ENCODE measurements at regions not wholly inside any gene's neighbourhood (a gene's known extent, or its start where the extent isn't known, plus 50 kb on each side); places are given as distances from the start of the nearest gene placed in this dataset.

DNA sequence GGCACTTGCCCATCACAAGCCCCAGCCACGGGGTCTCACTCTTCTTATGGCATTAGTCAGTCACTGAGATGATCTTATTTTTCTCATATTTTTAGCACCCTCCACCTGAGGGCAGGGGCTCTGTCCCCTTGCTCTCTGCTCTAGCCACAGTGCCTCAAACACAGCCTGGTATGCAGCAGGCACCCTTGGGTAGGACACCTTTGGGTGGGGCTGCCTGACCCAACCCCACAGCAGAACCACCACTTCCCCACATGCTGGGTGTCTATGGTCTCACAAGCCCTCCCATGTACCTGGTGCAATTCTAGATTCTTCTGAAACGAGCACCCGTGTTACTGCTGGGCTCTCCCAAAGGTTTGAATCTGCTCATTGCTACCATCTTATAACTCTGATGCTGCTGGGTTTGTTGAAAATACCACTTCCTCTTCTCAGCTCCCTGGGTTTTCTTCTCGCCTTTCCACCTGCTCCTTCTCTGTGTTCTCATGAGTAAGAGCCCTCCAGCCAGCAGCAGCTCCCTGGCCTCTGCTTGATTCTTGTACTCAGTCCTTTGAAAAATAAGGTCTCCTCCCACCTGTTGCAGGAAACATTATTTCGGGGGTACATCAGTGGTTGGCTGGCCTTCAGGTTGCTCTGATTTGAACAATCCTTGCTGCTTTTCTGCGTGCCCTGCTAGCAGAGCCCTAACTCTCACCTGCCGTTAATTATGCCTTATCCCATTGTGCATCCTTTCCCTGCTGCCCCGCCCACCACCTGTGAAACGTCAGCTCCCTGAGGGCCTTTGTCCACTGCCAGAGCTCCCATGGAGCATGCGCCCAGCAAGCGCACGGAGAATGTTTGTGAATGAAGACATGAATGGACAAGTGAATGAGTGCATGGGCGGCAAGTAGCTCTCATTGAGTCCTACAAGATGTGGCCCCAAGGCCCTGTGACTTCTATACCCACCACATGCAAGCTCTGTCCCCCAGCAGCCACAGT lies 1181.6 kb downstream of the TBC1D22A start:
- FAIRE-seq = no peak
- no peak for DNase-seq (ENCODE audit: low spot score)

DNA sequence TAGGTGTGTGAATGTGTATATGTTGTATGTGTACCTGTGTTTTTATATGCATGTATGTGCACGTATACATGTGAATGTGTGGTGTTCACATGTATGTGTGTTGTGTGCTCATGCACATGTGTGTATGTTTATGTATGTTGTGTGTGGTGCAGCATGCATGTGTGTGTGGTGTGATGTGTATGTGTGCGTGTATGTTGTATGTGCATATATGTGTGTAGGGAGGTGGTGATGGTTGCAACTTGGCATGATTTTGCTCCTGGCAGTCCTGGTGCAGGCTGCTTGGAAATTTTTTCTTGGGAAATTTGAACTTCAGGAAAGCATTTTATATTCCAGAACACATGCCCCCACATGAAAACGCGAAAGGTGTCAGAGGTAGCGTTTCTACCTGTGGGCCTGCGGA lies 1177.8 kb downstream of the TBC1D22A start:
- DNase-seq (ENCODE audit: low spot score) (no peak), FAIRE-seq (no peak)

DNA sequence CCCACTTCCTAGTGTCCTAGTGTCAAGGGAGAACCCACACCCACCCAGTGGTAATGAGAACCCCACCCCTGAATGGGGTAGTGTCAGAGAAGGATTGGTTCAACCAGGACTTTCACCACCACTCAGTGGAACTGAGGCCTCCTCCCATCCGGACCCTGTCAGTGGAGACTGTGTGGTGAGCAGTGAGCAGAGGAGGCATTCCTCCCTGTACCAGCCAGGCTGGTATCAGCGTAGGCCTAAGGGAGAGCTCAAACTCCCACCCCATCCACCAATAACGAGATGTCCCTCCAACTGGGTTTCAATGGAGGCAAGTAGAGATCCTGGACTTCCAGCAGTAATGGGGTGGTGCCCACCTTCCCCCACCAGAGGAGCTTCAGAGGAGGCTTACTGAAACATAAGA lies 1171.4 kb downstream of the TBC1D22A start:
- no peak for FAIRE-seq
- no peak for DNase-seq (ENCODE audit: low spot score)

DNA sequence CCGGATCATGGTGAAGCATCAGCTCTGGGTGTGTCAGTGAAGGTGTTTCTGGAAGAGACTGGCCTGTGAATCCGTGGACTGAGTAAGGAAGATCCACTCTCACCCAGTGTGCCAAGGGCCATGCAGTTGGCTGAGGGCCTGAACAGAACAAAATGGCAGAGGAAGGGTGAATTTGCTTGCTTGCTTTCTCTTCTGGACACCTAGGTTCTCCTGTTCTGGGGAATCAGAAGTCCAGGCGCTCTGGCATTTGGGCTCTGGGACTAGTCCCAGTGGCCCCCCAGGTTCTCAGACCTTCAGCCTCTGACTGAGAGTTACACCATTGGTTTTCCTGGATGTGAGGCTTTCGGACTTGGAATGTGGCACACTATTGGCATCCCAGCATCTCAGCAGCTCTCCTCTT lies 1170.8 kb downstream of the TBC1D22A start:
- no peak for DNase-seq (ENCODE audit: low spot score)
- no peak for FAIRE-seq

DNA sequence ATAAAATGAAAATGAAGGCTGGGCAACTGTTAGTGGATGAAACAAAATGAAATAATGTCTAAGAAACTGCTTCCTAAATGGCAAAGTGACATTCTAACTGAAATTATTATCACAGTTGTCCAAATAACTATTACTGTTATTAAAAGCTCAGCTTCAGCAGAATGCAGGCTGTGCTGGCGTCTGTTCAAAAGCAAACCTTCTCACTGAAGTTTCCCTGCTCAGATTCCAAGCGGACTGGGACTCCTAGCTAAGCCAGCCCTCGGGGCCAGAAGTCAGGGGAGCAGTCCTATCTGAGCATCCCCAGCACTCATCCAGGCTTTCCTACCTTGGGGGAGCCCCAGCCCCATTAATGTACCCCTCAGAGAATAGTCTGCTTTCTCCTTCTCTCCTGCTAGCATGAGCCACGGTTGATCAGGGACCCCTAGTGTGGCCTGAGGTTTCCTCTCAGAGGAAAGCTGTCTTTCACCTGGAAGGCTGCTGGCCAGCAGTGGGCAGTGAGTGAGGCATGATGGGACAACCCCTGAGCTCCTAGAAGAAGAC lies 1167.3 kb downstream of the TBC1D22A start:
- DNase-seq (ENCODE audit: low spot score) = no peak
- FAIRE-seq = no peak

DNA sequence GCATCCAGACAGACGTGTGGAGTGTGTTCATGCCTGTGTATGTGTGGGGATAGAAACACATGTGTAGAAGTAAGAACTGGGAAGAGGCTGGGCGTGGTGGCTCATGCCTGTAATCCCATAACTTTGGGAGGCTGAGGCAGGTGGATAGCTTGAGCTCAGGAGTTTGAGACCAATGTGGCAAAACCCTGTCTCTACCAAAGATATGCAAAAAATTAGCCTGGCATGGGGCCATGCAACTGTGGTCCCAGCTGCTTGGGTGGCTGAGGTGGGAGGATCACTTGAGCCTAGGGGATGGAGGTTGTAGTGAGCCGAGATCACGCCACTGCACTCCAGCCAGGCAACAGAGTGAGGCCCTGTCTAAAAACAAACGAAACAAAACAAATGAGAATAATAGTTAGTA lies 1166.6 kb downstream of the TBC1D22A start:
- DNase-seq (ENCODE audit: low spot score) (peak; percentile 12), FAIRE-seq (no peak)

DNA sequence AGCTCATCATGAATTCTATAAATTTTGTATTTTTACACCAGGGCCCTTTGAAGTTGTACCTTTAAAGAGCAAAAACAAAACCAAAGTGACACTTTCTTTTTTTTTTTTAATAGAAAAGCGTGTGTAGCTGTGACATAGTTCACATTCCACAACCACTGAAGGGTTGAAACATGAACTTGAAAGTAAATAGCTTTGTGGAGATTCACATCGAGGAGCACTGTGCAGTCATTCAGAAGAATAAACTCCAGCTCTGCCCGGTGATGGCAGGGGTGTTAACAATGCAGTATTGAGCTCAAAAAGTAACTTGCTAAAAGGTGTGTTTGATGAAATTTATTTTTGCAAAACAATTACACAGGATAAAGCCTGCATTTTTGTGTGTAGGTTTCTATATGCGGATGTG lies 1166.2 kb downstream of the TBC1D22A start:
- DNase-seq (ENCODE audit: low spot score) (peak; percentile 18), FAIRE-seq (peak; percentile 57)

DNA sequence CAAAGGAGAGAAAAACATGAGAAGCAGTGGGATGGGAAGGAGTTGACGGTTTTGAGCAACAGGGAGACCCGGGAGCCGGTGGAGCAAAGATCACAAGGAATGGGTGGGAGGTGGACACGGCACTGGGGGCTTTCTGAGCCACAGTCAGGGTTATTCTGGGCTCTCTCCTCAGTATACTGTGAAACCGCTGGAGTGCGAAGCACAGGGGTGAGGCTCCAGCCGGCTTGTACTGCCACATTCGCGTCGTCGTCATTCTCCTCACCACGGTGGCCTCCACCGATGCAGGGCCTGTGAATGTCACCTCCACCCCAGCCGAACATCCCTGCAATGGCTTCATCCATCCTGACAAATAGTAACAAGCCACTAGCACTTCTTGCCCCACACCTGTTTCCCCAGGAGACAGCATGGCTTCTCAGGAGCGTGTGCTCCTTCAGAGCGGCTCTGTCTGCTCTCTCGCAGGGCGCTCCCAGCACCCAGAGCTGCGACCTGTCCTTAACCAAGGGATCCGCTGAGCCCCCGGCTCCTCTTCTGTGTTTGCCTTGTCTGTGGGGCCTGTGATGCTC lies 1165.3 kb downstream of the TBC1D22A start:
- FAIRE-seq (no peak), DNase-seq (ENCODE audit: low spot score) (no peak)

DNA sequence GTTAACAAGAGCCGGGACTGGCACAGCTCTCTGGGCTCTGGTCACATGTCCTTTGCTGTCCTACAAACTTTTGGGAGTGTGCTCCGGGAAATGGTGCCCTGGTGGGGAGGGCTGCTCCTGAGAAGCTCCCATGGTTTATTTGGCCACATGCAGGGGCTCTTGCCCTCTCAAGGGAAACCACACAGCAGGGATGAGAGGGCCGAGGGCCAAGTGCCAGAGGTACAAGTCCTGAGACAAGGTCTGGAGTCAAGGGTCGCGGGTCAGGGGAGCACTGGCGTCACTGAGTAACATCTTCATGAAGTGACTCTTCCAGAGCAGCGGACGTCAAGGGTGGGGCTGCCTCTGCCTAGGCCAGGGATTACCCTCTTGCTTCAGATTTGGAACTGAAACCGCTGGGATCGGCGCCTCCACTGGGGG lies 1160.6 kb downstream of the TBC1D22A start:
- no peak for FAIRE-seq
- DNase-seq (ENCODE audit: low spot score) = no peak

DNA sequence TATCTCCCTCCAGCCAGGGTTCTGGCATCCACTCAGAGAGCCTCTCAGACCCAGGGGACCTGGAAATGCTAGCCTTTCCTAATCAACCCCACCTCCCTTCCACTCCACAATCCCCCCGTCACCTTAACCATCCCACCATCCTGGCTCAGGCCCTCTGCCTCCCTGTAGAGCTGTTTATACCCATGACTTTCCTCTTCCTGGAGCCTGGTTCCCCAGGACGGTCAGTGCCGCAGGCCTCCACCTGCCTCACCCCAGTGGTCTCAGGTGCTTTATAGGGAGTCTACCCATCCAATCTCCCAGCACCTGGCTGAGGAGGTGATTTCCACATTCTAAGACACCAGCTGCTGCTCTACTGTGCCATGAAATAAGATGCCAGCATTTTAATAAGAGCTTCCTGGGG lies 1159.5 kb downstream of the TBC1D22A start:
- no peak for FAIRE-seq
- no peak for DNase-seq (ENCODE audit: low spot score)

DNA sequence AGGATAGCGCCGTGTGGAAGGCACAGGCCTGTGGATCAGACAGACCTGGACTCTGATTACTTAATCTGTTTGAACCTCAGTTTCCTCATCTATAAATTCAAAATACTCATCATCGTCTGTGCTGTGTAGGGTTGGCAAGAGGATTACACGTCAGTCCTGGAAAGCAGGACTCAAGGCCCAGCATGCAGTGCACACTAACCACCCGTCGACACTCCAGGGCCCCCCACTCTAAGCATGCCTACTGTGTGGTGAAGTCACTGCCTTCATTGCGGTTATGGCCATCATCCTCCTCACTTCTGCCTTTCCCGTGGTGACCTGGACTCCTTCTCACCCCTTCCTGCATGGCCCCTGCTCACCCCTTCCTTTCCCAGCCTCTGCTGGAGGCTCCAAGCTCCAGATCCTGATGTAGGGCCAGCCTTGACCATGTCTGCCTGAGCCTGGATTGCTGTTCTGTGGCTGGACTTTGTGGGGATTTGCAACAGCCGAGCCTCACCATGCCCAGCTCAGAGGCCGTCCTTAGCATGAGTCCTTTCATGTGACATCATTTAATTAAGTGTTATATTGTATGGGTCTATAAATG lies 1158.0 kb downstream of the TBC1D22A start:
- DNase-seq (ENCODE audit: low spot score) = no peak
- FAIRE-seq = no peak

DNA sequence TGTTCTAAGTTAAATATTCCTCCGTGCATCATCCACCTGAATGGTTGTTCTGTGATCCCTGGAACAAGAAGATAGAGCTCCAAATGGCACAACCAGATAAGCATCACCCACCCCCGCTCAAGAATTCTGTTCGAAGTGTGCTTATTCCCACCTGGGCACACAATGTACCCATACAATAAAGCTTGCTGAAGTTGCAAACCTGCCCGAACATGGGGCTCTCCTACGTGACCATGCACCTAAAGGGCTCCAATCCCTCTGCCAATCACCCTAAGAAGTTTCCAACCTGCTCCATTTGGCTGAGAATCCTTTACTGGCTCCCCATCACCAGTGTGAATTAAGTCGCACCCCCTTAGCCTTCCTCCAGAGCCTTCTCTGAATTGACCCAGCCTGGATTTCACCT lies 1157.4 kb downstream of the TBC1D22A start:
- DNase-seq (ENCODE audit: low spot score) (no peak), FAIRE-seq (no peak)

DNA sequence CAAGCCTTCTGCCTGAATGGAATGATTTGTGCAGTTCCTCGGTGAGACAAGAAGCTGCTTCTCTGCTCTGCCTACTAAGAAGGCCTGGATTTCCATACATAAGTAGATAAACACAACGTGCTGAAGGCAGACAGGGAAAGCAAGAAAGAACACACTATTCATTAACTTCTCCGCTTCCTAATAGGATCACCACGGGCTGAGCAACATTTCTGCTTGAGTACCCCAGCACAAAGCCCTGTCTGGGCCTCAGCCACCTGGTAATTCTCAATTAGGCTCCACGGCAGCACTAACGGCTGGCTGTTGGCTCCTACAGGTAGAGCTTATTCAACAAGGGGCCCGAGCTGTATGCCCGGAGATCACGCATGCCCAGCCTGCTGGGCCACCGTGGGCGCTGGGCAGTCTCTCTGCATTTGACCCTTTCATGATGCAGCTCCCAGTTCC lies 1156.6 kb downstream of the TBC1D22A start:
- no peak for DNase-seq (ENCODE audit: low spot score)

DNA sequence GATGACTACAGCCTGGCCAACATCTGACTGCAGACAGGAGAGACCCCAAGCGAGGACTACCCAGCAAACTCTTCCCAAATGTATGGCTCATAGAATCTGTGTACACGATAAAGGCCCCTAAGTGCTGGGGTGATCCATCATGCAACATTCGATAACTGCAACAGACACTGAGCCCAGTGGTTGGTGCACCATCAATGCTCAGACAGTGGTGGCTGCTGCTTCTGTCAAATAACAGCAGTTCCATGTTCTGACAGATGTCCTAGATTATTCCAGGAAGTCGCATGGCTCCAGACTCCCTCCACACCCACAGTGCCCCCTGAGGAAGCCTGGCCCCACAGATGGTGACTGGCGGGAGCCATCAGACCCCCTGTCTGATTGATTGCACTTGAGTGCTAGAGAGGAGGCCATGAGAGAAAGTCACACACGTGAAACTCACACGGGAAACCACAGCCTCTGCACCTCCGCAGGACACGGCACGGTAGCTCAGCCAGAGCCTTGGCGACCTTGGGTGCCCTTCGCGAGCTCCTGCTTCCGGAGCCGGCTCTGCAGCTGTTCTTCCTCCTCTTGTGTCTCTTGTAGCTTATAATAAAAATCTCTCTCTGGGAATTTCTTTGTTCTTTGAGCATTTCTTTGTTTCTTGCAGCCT lies 1155.9 kb downstream of the TBC1D22A start:
- FAIRE-seq = no peak
- no peak for DNase-seq (ENCODE audit: low spot score)

More for the DNA sequence above, 1156.6 kb downstream of the TBC1D22A start:
- no peak for FAIRE-seq

DNA sequence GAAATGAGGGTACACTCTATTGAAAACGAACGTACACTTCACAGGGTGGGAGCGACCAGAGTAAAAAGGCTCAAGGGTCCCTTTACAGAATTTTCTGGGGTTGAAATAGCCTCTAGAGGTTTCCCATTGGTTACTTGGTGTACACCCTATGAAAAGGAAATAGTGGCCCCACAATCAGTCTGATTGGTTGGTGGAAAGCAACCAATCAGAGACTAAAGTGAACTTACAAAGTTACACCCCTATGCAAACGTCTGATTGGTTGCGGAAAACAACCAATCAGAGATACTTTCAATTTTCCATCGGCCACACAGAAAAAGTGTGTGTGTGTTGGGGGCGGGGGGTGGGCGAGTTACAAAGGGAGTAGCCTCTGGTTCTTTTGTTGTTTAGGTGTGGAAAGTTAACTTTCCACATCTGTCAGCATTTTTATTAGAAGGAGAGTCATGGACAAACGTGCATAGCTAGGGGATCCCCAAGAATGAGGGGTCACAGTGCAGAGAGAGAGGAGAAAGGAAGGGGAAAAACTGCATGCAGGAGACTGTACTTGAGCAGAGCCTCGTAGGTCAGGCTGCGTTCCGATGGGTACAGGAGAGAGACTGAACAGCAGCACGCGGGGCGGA lies 1152.1 kb downstream of the TBC1D22A start:
- DNase-seq (ENCODE audit: low spot score) = no peak
- no peak for FAIRE-seq

DNA sequence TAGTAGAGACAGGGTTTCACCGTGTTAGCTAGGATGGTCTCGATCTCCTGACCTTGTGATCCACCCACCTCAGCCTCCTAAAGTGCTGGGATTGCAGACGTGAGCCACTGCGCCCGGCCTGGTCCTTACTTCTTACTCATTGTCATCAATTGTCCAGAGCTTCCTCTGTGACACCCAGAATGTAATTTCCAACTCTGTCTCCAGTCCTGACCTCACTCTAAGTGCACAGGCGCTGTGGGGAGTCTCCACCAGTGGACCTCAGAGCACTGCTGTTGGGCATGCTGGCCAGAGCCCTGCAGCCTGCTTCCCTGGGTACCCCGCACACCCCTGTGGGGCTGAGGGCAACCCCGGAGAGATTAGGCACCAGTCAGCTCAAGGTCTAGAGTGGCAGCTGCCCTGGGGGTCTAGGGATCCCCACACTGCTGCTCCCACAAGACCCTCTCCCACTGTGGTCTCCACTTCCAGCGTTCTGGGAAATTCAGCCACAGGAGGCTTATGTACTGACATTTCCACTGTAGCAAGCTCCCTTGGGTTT lies 1140.3 kb downstream of the TBC1D22A start:
- no peak for FAIRE-seq
- DNase-seq (ENCODE audit: low spot score) = no peak

DNA sequence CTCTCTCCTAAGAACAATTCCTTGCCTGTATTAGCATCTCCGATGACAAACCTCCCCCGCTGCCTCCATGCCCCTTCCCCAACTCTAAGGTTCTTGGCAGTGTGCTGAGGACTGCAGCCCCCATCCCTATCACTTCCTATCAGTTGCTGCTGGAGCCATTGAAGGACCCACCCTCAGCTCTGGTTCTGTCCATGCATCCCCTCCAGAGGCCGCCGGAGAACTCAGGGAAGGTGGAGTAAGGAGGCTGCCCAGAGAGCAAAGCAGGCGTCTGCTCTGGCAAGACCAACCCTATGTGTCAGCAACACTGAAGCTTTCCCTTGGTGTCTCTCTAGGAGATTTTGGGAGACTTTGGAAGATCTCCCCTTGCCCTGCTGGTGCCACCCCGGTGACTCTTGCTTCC lies 1139.5 kb downstream of the TBC1D22A start:
- DNase-seq (ENCODE audit: low spot score) (no peak), FAIRE-seq (no peak)

DNA sequence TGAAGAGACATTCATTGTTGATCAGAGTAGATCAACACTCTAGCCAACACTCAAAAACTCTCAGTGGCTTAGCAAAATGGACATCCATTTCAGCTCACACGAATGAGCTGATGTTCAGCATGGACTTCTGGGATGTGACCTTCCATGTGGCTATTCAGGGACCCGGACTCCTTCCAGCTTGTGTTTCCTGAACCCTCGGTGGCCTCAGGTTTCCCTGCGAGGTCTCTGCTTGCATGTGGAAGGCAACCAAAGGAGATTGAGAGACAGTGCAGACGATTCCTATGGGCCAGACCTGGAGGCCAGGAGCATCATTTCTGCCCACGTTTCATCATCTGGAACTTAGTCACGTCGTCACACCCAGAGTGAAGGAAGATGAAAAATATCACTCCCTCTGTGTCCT lies 1137.4 kb downstream of the TBC1D22A start:
- FAIRE-seq = no peak

DNA sequence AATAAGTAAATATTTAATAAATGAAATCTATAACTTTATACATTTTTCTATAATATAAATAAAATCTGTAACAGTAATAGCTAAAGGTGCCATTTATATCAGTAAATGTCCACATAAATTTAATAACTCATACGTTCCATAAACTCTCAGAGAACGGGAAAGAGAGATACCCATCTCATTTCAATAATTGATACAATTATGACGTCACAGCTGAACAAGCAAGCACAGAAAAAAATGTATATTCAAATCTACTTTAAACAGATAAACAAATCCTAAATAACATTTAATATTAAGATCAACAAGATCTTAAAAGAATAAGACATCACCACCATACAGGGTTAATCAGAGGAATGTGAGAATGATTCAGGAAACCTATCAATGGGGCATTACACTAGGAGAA lies 1136.5 kb downstream of the TBC1D22A start:
- FAIRE-seq (no peak), DNase-seq (ENCODE audit: low spot score) (no peak)

More for the DNA sequence above, 1137.4 kb downstream of the TBC1D22A start:
- DNase-seq (ENCODE audit: low spot score) = no peak

DNA sequence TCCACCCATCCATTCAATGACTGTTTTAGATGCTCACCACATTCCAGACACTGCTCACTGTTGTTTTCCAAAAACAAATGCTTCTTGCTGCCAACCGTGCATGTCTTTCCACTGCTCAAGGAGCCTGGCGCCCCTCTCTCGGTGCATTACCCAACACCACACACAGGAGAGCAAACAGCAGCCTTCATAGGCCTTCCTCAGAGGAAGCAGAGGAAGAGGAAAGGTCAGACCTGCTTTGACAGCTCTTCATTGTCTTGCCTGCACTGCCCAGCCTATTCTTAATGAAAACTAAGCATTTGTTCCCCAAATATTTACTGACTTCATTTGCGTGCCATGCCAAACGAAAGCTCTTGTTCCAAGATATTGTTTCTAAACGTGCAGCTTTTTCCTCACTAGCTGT lies 1129.2 kb downstream of the TBC1D22A start:
- no peak for FAIRE-seq
- DNase-seq (ENCODE audit: low spot score) = no peak

DNA sequence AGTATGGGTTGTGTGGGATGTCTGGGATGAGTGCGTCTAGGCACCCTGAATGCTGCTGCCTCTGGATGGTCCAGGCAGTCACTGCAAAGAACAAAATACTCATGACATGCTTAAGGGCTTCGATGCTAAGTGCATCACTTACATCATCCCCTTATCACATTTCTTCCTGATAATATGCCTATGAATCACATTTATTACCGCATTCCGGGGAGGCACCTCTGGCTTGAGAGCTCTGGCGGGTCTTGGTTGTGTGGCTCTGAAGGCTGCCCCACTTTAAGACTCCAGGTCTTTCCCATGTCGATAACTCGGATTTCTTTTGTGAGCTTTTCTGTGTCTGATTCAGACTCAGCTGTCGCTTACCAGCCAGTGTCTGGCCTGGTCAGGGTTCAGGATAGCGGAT lies 1126.4 kb downstream of the TBC1D22A start:
- DNase-seq (ENCODE audit: low spot score) (no peak), FAIRE-seq (no peak)

Measured in RCC 7860 (cell line).